ENCODE measurements at regions not wholly inside any gene's neighbourhood (a gene's known extent, or its start where the extent isn't known, plus 50 kb on each side); places are given as distances from the start of the nearest gene placed in this dataset.
"Not testable (repeated sequence)": the region's sequence is repeated elsewhere in the genome, so short reads cannot be mapped to it uniquely, and the experiment has no call there.

DNA sequence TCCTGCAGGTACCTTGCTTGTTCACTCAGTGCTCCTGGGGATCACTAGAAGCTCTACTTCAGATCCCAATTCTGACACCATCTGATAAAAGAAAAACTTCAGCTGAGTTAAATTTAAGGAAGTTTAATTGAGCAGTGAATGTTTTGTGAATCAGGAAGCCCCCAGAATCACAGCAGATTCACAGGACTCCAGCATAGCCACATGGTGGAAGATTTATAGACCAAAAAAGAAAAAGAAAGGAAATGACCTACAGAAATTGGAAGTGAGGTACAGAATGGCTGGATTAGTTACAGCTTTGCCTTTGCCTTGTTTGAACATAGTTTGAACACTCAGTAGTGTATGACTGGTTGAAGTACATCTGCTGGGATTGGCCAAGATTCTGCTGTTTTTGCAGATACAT lies 182.7 kb upstream of the SCN7A start:
- H3K4me1 Mint-ChIP-seq (ENCODE audit: low read depth): no peaks in the 10 kb centered on the region
- H3K4me3 Mint-ChIP-seq: no peak overlapping the region
- H3K36me3 Mint-ChIP-seq (ENCODE audit: low read depth): no peaks in the 10 kb centered on the region
- H3K9me3 Mint-ChIP-seq: no peaks in the 10 kb centered on the region
- H3K27me3 Mint-ChIP-seq: no peaks in the 10 kb centered on the region
- no peak overlapping the region for H3K27ac Mint-ChIP-seq

DNA sequence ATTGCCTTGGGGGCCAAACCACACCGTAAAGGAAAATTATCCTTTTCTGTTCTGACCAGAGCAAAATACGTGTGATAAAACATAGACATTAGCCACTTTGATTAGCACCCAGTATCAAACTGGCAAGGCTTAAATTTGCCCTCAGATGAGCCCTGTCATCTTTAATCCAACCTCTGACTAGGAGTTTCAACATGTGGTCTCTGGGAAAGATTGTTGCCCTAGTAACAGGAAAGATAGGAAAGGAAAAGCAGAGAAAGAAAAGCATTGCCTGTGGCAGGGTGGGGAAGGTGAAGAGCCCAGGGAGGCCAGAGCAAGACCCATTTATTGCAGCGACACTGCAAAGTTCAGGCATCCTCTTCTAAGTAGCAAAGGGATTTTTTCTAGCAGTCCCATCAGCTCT lies 181.5 kb upstream of the SCN7A start:
- Mint-ChIP-seq H3K4me3 (no peak overlapping the region), H3K36me3 (ENCODE audit: low read depth) (no peaks in the 10 kb centered on the region), H3K4me1 (ENCODE audit: low read depth) (no peaks in the 10 kb centered on the region), H3K9me3 (peaks cover 2% of the 10 kb centered on the region), H3K27me3 (no peaks in the 10 kb centered on the region), H3K27ac (no peak overlapping the region)

DNA sequence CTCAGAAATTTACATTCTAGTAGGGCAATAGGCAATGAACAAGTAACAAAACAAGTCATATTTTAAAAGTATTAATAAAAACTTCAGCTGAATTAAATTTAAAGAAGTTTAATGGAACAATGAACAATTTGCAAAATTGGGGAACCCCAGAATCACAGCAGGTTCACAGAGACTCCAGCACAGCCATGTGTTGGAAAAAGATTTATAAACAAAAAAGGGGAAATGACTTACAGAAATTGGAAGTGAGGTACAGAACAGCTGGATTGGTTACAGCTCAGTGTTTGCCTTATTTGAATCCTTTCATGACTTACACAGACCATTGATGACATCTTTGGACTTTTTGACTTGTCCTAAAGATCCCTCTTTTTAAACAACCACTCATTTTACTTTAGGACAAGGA lies 179.9 kb upstream of the SCN7A start:
- H3K4me3 Mint-ChIP-seq: no peak overlapping the region
- H3K27ac Mint-ChIP-seq: no peak overlapping the region
- H3K4me1 Mint-ChIP-seq (ENCODE audit: low read depth): no peaks in the 10 kb centered on the region
- H3K9me3 Mint-ChIP-seq: peaks cover 4% of the 10 kb centered on the region
- no peaks in the 10 kb centered on the region for H3K27me3 Mint-ChIP-seq
- no peaks in the 10 kb centered on the region for H3K36me3 Mint-ChIP-seq (ENCODE audit: low read depth)

DNA sequence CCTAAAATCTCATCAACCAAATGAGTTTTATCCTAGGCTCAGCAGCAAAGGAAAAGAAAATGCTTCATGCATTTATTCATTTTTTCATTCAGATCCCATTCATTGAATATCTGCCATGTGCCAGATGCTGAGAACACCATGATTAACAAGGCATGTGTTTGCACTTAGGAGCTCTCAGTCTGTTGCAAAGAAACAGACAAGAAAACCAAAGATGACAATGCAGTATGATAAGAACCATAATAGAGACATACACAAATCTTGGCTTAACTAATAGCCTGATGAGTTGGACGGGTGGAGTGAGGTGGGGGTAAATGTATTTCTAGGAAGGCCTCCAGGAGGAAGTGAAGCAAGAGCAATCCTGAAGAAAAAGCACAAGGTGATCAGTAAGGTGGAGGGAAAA lies 177.8 kb upstream of the SCN7A start:
- Mint-ChIP-seq H3K27me3 (no peaks in the 10 kb centered on the region), H3K27ac (no peak overlapping the region), H3K36me3 (ENCODE audit: low read depth) (no peaks in the 10 kb centered on the region), H3K4me3 (no peak overlapping the region), H3K4me1 (ENCODE audit: low read depth) (no peaks in the 10 kb centered on the region), H3K9me3 (peaks cover 4% of the 10 kb centered on the region)

DNA sequence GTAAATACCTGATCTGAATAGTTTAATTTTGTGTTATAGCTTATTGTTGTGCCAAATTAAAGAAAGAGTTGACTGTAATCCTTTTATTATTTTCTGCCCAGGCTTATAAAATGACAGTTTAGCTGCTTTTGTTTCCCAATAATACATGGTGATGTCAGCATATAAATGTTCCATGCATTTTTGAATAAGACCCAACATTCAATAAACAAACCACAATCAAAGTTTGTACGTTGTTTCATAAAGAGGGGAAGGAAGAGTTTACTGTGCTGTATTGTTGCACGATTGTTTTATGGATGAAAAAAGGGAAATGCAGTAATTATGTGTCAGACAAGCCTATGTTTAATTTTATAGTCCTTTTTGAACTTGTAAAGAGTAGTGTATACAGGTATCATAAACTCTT lies 177.2 kb upstream of the SCN7A start:
- peaks cover 4% of the 10 kb centered on the region for H3K9me3 Mint-ChIP-seq
- no peaks in the 10 kb centered on the region for H3K27me3 Mint-ChIP-seq
- no peak overlapping the region for H3K27ac Mint-ChIP-seq
- H3K4me1 Mint-ChIP-seq (ENCODE audit: low read depth): no peaks in the 10 kb centered on the region
- no peaks in the 10 kb centered on the region for H3K36me3 Mint-ChIP-seq (ENCODE audit: low read depth)
- H3K4me3 Mint-ChIP-seq: no peak overlapping the region

DNA sequence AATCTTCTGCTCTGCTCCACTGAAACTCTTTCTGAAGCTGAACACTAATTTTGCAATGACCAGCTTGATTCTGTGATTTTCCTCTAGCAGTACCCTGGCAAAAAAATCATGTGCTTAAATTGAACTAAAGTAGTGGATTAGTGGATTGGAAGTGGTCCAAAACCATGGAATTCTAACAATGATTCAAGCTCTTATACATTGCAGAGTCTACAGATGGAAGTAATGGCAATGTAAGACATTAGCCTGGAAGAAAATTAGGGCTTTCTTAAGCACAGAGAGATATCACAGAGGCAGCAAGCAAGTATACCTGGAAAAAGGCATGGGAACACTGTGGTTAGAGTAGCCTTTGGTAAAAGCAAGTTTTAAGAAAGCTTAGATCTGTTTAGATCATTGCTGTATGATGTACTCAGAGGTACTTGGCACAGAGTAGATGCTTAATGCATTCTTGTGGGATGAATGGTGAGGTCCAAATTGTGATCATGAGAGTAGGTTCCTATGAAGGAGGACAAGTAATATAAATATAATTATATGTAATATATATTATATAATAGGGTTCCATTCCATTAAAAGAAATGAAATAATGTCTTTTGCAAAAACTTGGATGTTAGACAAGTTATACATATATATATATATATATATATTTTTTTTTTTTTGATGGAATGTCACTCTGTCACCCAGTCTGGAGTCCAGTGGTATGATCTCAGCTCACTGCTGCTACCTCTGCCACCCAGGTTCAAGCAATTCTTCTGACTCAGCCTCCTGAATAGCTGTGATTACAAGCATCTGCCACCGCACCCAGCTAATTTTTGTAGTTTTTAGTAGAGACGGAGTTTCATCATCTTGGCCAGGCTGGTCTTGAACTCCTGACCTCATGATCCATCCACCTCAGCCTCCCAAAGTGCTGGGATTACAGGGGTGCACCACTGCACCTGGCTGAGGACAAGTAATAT lies 172.2 kb upstream of the SCN7A start:
- Mint-ChIP-seq H3K9me3 (peaks cover 4% of the 10 kb centered on the region), H3K27me3 (no peaks in the 10 kb centered on the region)

DNA sequence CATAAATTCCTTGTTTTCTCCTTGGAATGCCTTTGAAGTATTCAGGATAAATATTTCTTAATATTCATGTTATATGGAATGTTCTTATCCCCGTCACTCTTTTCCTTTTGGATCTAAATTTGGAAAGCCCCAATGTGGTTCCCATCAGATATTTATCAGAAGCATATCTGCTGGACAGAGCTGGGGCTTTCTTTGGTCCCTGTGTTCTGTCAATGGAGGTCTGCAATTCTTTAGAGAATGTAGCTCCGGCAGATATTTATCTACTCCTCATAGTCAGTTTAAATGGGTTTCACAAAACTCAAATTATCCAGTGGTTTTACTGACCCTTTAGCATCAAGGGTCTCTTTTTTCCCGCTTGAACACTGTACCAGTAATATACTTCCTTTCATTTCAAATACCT lies 167.8 kb upstream of the SCN7A start:
- H3K9me3 Mint-ChIP-seq: no peaks in the 10 kb centered on the region
- H3K27ac Mint-ChIP-seq: no peak overlapping the region
- no peaks in the 10 kb centered on the region for H3K27me3 Mint-ChIP-seq
- no peaks in the 10 kb centered on the region for H3K4me1 Mint-ChIP-seq (ENCODE audit: low read depth)
- H3K4me3 Mint-ChIP-seq: no peak overlapping the region
- H3K36me3 Mint-ChIP-seq (ENCODE audit: low read depth): no peaks in the 10 kb centered on the region

More for the DNA sequence above, 172.2 kb upstream of the SCN7A start:
- H3K4me1 Mint-ChIP-seq (ENCODE audit: low read depth): no peaks in the 10 kb centered on the region
- no peak overlapping the region for H3K27ac Mint-ChIP-seq
- H3K4me3 Mint-ChIP-seq: no peak overlapping the region
- H3K36me3 Mint-ChIP-seq (ENCODE audit: low read depth): no peaks in the 10 kb centered on the region

DNA sequence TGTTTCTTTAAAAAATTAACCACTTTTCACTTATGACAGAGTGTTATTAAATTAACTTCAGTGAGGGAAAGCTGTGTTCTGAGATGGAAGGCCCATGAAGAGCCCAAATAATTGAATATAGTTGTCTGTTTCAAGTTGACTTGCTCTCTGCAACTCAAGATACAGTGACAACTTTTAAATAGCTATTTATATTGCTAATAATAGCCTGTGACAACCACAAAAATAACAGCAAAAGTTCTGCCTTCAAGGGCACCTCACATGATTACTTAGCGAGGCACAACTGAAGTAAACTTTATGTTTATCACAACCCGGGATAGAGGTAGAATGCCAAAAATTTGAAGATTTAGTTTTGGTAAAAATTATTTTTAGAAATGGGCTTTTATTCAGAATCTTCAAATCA lies 167.3 kb upstream of the SCN7A start:
- no peaks in the 10 kb centered on the region for H3K27me3 Mint-ChIP-seq
- H3K36me3 Mint-ChIP-seq (ENCODE audit: low read depth): no peaks in the 10 kb centered on the region
- H3K9me3 Mint-ChIP-seq: no peaks in the 10 kb centered on the region
- H3K27ac Mint-ChIP-seq: no peak overlapping the region
- H3K4me1 Mint-ChIP-seq (ENCODE audit: low read depth): no peaks in the 10 kb centered on the region
- H3K4me3 Mint-ChIP-seq: no peak overlapping the region

DNA sequence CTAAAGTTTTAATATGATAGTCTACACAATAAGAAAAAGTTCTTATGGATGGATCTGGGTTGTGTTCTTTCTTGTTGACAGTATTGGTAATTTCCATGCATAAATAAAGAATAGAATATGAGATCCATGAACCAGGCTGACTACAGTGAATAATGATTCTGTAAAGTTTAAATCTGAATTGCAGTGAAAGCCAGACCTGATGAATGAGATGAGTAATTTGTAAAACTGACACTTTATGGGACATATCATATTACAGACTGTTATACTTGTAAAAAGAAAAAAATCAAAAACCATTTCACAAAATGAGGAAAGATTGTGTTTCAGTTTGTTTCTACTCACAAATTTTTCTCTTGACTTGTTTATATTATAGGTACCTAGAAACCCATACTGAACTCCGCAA lies 164.9 kb upstream of the SCN7A start:
- Mint-ChIP-seq H3K27ac (no peak overlapping the region), H3K4me3 (no peak overlapping the region), H3K36me3 (ENCODE audit: low read depth) (no peaks in the 10 kb centered on the region), H3K27me3 (no peaks in the 10 kb centered on the region), H3K9me3 (no peaks in the 10 kb centered on the region), H3K4me1 (ENCODE audit: low read depth) (no peaks in the 10 kb centered on the region)

DNA sequence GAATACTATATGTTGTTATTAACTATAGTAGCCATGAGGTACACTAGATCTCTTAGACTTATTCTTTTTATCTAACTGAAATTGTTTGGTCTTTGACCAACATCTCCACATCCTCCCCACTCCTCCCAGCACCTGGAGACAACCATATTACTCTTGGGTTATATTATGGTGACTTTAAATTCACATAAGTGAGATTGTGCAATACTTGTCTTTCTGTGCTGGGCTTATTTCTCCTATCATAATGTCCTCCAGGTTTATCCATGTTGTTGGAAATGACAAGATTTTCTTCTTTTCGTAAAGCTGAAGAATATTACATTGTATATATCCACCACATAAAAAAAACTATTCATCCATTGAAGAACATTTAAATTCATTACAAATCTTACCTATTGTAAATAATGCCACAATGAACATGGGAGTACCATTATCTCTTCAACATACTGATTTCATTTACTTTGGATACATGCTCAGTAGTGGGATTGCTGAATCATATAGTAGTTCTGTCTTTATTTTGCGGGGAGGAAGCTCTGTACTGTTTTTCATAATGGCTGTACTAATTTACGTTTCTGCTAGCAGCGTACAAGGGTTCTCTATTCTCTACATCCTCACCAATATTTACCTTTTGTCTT lies 159.2 kb upstream of the SCN7A start:
- Mint-ChIP-seq H3K9me3 (no peaks in the 10 kb centered on the region), H3K36me3 (ENCODE audit: low read depth) (no peaks in the 10 kb centered on the region), H3K27ac (no peak overlapping the region), H3K4me1 (ENCODE audit: low read depth) (no peaks in the 10 kb centered on the region), H3K4me3 (no peak overlapping the region), H3K27me3 (no peaks in the 10 kb centered on the region)

DNA sequence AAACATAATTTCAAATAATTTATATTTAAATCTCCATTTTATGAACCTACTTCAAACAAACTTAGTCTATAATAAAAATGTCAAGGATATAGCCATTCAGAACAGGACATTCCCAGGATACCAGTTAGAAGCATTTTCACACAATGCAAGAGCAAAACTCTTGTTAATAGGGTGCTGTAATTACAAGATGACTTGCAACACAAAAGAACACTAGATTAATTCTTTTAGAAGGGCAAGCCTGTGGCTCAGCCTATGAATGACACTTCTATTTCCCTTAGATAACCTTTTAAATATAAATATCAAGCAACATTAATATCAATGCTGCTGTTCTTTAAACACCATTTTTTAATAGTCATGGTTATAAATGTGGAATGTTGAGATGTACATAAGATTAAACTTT lies 157.9 kb upstream of the SCN7A start:
- Mint-ChIP-seq H3K27me3 (no peaks in the 10 kb centered on the region), H3K27ac (no peak overlapping the region), H3K9me3 (no peaks in the 10 kb centered on the region), H3K4me1 (ENCODE audit: low read depth) (no peaks in the 10 kb centered on the region), H3K4me3 (no peak overlapping the region), H3K36me3 (ENCODE audit: low read depth) (no peaks in the 10 kb centered on the region)

DNA sequence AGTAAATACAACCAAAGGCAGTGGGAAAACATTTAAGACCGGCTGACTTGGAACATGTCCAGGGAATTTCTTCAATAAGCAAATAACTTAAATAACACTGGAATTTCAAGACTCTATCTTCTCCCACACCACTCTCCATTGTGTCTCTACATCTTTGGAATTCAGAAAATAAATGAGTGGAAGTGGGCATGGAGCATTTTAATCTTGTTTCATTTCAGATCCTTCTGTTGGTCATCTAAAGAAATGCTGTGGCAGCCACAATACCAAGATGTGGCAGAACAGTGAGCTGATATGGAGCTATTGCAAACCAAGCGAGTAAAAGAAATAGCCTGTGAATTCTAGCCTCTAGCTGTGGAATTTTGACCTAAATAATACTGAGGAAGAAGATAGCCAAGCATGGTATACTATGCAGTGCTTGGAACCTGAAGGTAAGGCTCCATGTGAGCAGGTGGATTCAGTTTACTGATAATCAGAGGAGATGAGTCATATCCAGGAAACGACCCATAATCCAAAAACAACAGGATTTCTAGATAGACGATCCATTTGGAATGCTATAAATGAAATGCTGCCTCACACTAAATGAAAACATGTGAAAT lies 157.1 kb upstream of the SCN7A start:
- Mint-ChIP-seq H3K27me3 (no peaks in the 10 kb centered on the region), H3K9me3 (no peaks in the 10 kb centered on the region), H3K27ac (no peak overlapping the region), H3K36me3 (ENCODE audit: low read depth) (no peaks in the 10 kb centered on the region), H3K4me1 (ENCODE audit: low read depth) (no peaks in the 10 kb centered on the region), H3K4me3 (no peak overlapping the region)

DNA sequence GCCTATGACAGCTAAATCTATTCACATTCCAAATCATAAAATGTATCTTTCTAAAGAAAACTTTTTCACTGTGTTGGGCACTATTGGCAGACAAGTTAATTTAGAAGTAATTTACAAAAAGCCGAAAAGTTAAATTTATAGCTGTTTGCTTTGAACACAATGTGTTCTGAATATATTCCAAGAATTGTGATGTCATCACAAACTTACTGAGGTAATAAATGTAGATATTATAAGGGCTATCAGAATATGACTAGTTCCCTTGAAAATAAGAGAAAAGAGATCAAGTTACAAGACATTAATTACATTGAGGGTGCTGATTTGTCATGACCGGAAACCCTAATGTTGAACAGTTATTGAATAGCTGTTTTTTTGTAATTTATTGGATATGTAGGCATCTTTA lies 153.9 kb upstream of the SCN7A start:
- H3K27ac Mint-ChIP-seq: no peak overlapping the region
- no peaks in the 10 kb centered on the region for H3K9me3 Mint-ChIP-seq
- H3K4me1 Mint-ChIP-seq (ENCODE audit: low read depth): no peaks in the 10 kb centered on the region
- H3K27me3 Mint-ChIP-seq: no peaks in the 10 kb centered on the region
- no peak overlapping the region for H3K4me3 Mint-ChIP-seq
- H3K36me3 Mint-ChIP-seq (ENCODE audit: low read depth): no peaks in the 10 kb centered on the region

DNA sequence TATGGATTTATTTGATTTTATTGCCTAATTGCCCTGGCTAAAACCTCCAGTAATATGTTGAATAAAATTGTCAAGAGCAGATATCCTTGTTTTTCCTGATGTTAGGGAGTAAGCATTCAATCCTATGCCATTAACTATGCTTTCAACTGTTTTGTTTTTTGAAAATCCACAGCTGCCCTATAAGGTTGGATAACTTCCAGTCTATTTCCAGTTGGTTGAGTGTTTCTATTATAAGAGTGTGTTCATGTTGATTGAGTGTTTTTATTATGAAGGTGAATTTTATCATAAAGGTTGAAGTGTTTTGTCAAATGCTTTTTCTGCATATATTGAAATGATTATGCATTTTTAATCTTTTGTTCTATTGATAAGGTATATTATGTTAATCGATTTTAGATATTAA lies 149.9 kb upstream of the SCN7A start:
- H3K4me1 Mint-ChIP-seq (ENCODE audit: low read depth): no peaks in the 10 kb centered on the region
- H3K27me3 Mint-ChIP-seq: no peaks in the 10 kb centered on the region
- no peaks in the 10 kb centered on the region for H3K9me3 Mint-ChIP-seq
- H3K36me3 Mint-ChIP-seq (ENCODE audit: low read depth): no peaks in the 10 kb centered on the region
- H3K4me3 Mint-ChIP-seq: no peak overlapping the region
- no peak overlapping the region for H3K27ac Mint-ChIP-seq

DNA sequence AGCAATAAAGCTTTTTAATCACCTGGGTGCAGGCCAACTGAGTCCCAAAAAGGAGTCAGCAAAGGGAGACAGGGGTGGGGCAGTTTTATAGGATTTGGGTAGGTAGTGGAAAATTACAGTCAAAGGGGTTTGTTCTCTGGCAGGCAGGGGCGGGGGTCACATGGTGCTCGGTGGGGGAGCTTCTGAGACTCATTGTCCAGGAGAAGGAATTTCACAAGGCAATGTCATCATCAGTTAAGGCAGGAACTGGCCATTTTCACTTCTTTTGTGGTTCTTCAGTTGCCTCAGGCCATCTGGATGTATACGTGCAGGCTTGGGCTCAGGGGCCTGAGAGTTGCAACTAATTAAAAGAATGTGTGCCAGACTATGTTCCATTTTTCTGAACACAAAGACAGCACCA lies 147.5 kb upstream of the SCN7A start:
- not testable (repeated sequence) for H3K27ac Mint-ChIP-seq; H3K4me3 Mint-ChIP-seq; H3K27me3 Mint-ChIP-seq; H3K9me3 Mint-ChIP-seq; H3K4me1 Mint-ChIP-seq (ENCODE audit: low read depth); H3K36me3 Mint-ChIP-seq (ENCODE audit: low read depth)

All from stimulated activated naive CD8-positive, alpha-beta T cell treated with anti-CD3 and anti-CD28 coated beads, Interleukin-15, Interleukin-2, amounts not matched to agents 100 ng/mL and 50 ng/mL, for 24 hours (primary cell).